ENCODE measurements at regions not wholly inside any gene's neighbourhood (a gene's known extent, or its start where the extent isn't known, plus 50 kb on each side); places are given as distances from the start of the nearest gene placed in this dataset.

- Histone ChIP-seq H3K9me3 (replicated peaks; ENCODE audit: control insufficient read depth, insufficient read depth, low read length) (no peaks in the 10 kb centered on the region; the same call in 2 of the 3 replicates), H4K20me1 (ENCODE audit: control insufficient read depth, insufficient read depth) (no peaks in the 10 kb centered on the region), H3K4me2 (ENCODE audit: control insufficient read depth, insufficient read depth) (no peak overlapping the region), H3K4me1 (ENCODE audit: control insufficient read depth, insufficient read depth, low read length) (no peaks in the 10 kb centered on the region), H3K9ac (ENCODE audit: control insufficient read depth, insufficient read depth, low read length) (no peak overlapping the region), H3K36me3 (ENCODE audit: control insufficient read depth in 2 of 2, insufficient read depth in 2 of 2, low read length in 1 of 2) (no peaks in the 10 kb centered on the region), H3K27me3 (replicated peaks in 1 of 2; ENCODE audit: control insufficient read depth in 2 of 2, insufficient read depth in 2 of 2, low read length in 1 of 2) (no peaks in the 10 kb centered on the region), H3K4me3 (no peak overlapping the region), H2AFZ (ENCODE audit: control insufficient read depth, low read depth, low read length) (no peak overlapping the region), H3K79me2 (ENCODE audit: control insufficient read depth, insufficient read depth, low read length) (no peaks in the 10 kb centered on the region), H3K27ac (ENCODE audit: control insufficient read depth, insufficient read depth) (no peak overlapping the region)
- ChIA-PET POLR2A (no interaction called here), CTCF (no interaction called here), SMC1A (ENCODE audit: uncharacterized antibody, unreplicated experiment) (no interaction called here), RAD21 (ENCODE audit: unreplicated experiment) (no interaction called here)
- ATAC-seq: no peak
- no TSS peak for BruUV-seq (replicated peaks)
- no peak for DNase-seq (ENCODE audit: low read depth, low spot score)
- 5% methylated on average over 6 of the region's 6 CpGs for WGBS (ENCODE audit: insufficient coverage, insufficient replicate concordance, low lambda C conversion rate, missing lambda C conversion rate)
- in situ Hi-C loops (cut with MboI) (no loop called here), intact Hi-C loops (cut with micrococcal nuclease; ENCODE audit: unreplicated experiment) (no loop called here)
- no peak for FAIRE-seq
- no peak for TF ChIP-seq ZZZ3 (IDR thresholded peaks at IDR 0.05; ENCODE audit: control insufficient read depth, insufficient read length, low read depth)
- TF ChIP-seq, protein P1, sequence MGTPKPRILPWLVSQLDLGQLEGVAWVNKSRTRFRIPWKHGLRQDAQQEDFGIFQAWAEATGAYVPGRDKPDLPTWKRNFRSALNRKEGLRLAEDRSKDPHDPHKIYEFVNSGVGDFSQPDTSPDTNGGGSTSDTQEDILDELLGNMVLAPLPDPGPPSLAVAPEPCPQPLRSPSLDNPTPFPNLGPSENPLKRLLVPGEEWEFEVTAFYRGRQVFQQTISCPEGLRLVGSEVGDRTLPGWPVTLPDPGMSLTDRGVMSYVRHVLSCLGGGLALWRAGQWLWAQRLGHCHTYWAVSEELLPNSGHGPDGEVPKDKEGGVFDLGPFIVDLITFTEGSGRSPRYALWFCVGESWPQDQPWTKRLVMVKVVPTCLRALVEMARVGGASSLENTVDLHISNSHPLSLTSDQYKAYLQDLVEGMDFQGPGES (IDR thresholded peaks at IDR 0.05): no peak
- TF ChIP-seq MLLT1 (IDR thresholded peaks at IDR 0.05): no peak
- TF ChIP-seq SMARCA5 (IDR thresholded peaks at IDR 0.05): no peak
- TF ChIP-seq KLF5 (IDR thresholded peaks at IDR 0.05; ENCODE audit: partially characterized antibody): no peak
- TF ChIP-seq, protein P2, sequence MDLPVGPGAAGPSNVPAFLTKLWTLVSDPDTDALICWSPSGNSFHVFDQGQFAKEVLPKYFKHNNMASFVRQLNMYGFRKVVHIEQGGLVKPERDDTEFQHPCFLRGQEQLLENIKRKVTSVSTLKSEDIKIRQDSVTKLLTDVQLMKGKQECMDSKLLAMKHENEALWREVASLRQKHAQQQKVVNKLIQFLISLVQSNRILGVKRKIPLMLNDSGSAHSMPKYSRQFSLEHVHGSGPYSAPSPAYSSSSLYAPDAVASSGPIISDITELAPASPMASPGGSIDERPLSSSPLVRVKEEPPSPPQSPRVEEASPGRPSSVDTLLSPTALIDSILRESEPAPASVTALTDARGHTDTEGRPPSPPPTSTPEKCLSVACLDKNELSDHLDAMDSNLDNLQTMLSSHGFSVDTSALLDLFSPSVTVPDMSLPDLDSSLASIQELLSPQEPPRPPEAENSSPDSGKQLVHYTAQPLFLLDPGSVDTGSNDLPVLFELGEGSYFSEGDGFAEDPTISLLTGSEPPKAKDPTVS (IDR thresholded peaks at IDR 0.05; ENCODE audit: low read depth, low read length): no peak
- no peak for TF ChIP-seq TARDBP (IDR thresholded peaks at IDR 0.05; ENCODE audit: borderline replicate concordance)
- no peak for TF ChIP-seq ESRRA (IDR thresholded peaks at IDR 0.05; ENCODE audit: low read length)
- no peak for TF ChIP-seq RAD21 (IDR thresholded peaks at IDR 0.05; ENCODE audit: insufficient read depth, low read depth, low read length)
- no peak for TF ChIP-seq ZNF687 (IDR thresholded peaks at IDR 0.05)
- TF ChIP-seq, protein P3, sequence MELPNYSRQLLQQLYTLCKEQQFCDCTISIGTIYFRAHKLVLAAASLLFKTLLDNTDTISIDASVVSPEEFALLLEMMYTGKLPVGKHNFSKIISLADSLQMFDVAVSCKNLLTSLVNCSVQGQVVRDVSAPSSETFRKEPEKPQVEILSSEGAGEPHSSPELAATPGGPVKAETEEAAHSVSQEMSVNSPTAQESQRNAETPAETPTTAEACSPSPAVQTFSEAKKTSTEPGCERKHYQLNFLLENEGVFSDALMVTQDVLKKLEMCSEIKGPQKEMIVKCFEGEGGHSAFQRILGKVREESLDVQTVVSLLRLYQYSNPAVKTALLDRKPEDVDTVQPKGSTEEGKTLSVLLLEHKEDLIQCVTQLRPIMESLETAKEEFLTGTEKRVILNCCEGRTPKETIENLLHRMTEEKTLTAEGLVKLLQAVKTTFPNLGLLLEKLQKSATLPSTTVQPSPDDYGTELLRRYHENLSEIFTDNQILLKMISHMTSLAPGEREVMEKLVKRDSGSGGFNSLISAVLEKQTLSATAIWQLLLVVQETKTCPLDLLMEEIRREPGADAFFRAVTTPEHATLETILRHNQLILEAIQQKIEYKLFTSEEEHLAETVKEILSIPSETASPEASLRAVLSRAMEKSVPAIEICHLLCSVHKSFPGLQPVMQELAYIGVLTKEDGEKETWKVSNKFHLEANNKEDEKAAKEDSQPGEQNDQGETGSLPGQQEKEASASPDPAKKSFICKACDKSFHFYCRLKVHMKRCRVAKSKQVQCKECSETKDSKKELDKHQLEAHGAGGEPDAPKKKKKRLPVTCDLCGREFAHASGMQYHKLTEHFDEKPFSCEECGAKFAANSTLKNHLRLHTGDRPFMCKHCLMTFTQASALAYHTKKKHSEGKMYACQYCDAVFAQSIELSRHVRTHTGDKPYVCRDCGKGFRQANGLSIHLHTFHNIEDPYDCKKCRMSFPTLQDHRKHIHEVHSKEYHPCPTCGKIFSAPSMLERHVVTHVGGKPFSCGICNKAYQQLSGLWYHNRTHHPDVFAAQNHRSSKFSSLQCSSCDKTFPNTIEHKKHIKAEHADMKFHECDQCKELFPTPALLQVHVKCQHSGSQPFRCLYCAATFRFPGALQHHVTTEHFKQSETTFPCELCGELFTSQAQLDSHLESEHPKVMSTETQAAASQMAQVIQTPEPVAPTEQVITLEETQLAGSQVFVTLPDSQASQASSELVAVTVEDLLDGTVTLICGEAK (IDR thresholded peaks at IDR 0.05; ENCODE audit: borderline replicate concordance): no peak
- TF ChIP-seq RB1 (IDR thresholded peaks at IDR 0.05; ENCODE audit: borderline replicate concordance): no peak
These were observed 338.1 kb downstream of the C16orf95 start for GRCh38 chr16:86979061-86979460.
